B cell (primary cell): ENCODE measurements at regions not wholly inside any gene's neighbourhood (a gene's known extent, or its start where the extent isn't known, plus 50 kb on each side); places are given as distances from the start of the nearest gene placed in this dataset.

Experiments
- CTCF ChIP-seq: fragments of 200-600 bp; IDR thresholded peaks from one replicate; pipeline ENCODE4 v1.8.0; 2022; ENCODE audit warnings: antibody characterized with exemption, mild to moderate bottlenecking
- EZH2 ChIP-seq: IDR thresholded peaks from 2 replicates; pipeline ENCODE4 v1.6.1; 2012; ENCODE audit warnings: borderline replicate concordance, low read depth, mild to moderate bottlenecking, moderate library complexity, low read length; ENCODE audit not compliant: insufficient read depth, poor library complexity, severe bottlenecking

- TF ChIP-seq CTCF (no peak), EZH2 (no peak)
These were observed 315.3 kb downstream of the SNX13 start for GRCh38 chr7:17625043-17625442.
